Tibial artery (tissue), 4 donors: ENCODE measurements at regions not wholly inside any gene's neighbourhood (a gene's known extent, or its start where the extent isn't known, plus 50 kb on each side); places are given as distances from the start of the nearest gene placed in this dataset.

Experiments
- DNase-seq, 2 donors: peaks; one replicate each; pipeline ENCODE4 v3.0.0-alpha.2; 2019
- H3K27ac ChIP-seq, 2 donors: fragments of 200-600 bp; sonication (generic) in 1 of 2; 1 replicate in 1 of 2; 2 replicates in 1 of 2; pipeline ENCODE4 v1.5.1; 2018 to 2019; ENCODE audit warnings: mild to moderate bottlenecking in 1 of 2
- H3K27me3 ChIP-seq, 2 donors: fragments of 200-600 bp; sonication (generic) in 1 of 2; one replicate each; pipeline versions ENCODE4 v1.5.1 to v1.6.0; 2016 to 2019
- H3K36me3 ChIP-seq, 3 donors: fragments of 200-600 bp; sonication (generic) in 2 of 3; one replicate each; pipeline ENCODE4 v1.5.1; 2016 to 2019; ENCODE audit warnings: mild to moderate bottlenecking in 2 of 3
- H3K4me1 ChIP-seq, 4 donors: fragments of 200-600 bp; sonication (generic) in 2 of 4; 1 replicate in 3 of 4; 2 replicates in 1 of 4; pipeline ENCODE4 v1.5.1; 2016 to 2019
- H3K4me3 ChIP-seq, 2 donors: fragments of 200-600 bp; sonication (generic) in 1 of 2; 1 replicate in 1 of 2; 2 replicates in 1 of 2; pipeline ENCODE4 v1.5.1; 2018 to 2019; ENCODE audit warnings: mild to moderate bottlenecking in 2 of 2
- H3K9me3 ChIP-seq, 3 donors: fragments of 200-600 bp; sonication (generic) in 1 of 3; one replicate each; pipeline ENCODE4 v1.5.1; 2016 to 2019
- intact Hi-C: fragments of 100-400 bp; cut with DNase I; formaldehyde crosslinking; loops from one replicate; pipeline ENCODE4 v1.15.0; 2023; ENCODE audit warnings: low total_unique reads
- TF ChIP-seq, protein P1 (sequence below), 2 experiments: fragments of 200-600 bp in 1 of 2; fragments of 450-650 bp in 1 of 2; IDR thresholded peaks; one replicate each; pipeline ENCODE4 v1.5.1; 2017 to 2019; ENCODE audit warnings: antibody characterized with exemption in 2 of 2, mild to moderate bottlenecking in 1 of 2, moderate library complexity in 1 of 2

- H3K4me3 ChIP-seq, result no peak overlapping the region
- H3K36me3 ChIP-seq, result no peaks in the 10 kb centered on the region
- DNase-seq, result no peak
- intact Hi-C loops, result no loop called here
- TF ChIP-seq, protein P1, sequence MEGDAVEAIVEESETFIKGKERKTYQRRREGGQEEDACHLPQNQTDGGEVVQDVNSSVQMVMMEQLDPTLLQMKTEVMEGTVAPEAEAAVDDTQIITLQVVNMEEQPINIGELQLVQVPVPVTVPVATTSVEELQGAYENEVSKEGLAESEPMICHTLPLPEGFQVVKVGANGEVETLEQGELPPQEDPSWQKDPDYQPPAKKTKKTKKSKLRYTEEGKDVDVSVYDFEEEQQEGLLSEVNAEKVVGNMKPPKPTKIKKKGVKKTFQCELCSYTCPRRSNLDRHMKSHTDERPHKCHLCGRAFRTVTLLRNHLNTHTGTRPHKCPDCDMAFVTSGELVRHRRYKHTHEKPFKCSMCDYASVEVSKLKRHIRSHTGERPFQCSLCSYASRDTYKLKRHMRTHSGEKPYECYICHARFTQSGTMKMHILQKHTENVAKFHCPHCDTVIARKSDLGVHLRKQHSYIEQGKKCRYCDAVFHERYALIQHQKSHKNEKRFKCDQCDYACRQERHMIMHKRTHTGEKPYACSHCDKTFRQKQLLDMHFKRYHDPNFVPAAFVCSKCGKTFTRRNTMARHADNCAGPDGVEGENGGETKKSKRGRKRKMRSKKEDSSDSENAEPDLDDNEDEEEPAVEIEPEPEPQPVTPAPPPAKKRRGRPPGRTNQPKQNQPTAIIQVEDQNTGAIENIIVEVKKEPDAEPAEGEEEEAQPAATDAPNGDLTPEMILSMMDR (IDR thresholded peaks at IDR 0.05), result no peak
- H3K4me1 ChIP-seq, result no peaks in the 10 kb centered on the region
- no peaks in the 10 kb centered on the region for H3K9me3 ChIP-seq
- H3K27me3 ChIP-seq, result peaks cover 0 to 6% of the 10 kb centered on the region in 2 donors
- H3K27ac ChIP-seq, result no peak overlapping the region
Observed at GRCh38 chr1:213678348-213678747, 309.4 kb upstream of the PROX1 start.

GRCh38 chr1:213678753-213679152, 309.0 kb upstream of the PROX1 start:
- H3K4me3 ChIP-seq, result no peak overlapping the region
- no peak for DNase-seq
- no peak overlapping the region for H3K27ac ChIP-seq
- no peaks in the 10 kb centered on the region for H3K36me3 ChIP-seq
- H3K4me1 ChIP-seq, result no peaks in the 10 kb centered on the region
- H3K27me3 ChIP-seq, result peaks cover 0 to 6% of the 10 kb centered on the region in 2 donors
- H3K9me3 ChIP-seq, result no peaks in the 10 kb centered on the region
- TF ChIP-seq, protein P1 (IDR thresholded peaks at IDR 0.05), result no peak
- intact Hi-C loops, result no loop called here

DNA sequence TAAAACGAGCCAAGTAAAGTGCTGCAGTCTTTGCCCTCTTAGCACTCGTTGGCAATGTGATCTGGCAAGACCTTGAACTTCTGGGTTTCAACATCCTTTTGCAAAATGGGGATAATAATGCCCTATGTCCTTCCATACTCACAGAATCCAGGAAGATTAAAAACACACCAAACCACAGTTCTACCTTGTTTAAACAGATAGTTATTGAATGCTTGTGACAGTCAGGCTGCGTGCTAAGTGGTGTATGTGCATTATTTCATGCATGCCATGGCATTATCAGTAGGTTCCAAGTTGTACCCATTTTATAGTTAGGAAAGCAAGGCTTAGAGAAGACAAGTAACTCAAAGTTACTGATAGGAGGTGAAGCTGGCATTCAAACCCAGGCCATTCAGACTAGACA, 308.6 kb upstream of the PROX1 start:
- Histone ChIP-seq H3K27me3 (peaks cover 0 to 6% of the 10 kb centered on the region in 2 donors), H3K27ac (no peak overlapping the region), H3K36me3 (no peaks in the 10 kb centered on the region), H3K4me1 (no peaks in the 10 kb centered on the region), H3K9me3 (no peaks in the 10 kb centered on the region), H3K4me3 (no peak overlapping the region)
- intact Hi-C loops, result no loop called here
- TF ChIP-seq, protein P1 (IDR thresholded peaks at IDR 0.05), result no peak
- DNase-seq, result no peak

DNA sequence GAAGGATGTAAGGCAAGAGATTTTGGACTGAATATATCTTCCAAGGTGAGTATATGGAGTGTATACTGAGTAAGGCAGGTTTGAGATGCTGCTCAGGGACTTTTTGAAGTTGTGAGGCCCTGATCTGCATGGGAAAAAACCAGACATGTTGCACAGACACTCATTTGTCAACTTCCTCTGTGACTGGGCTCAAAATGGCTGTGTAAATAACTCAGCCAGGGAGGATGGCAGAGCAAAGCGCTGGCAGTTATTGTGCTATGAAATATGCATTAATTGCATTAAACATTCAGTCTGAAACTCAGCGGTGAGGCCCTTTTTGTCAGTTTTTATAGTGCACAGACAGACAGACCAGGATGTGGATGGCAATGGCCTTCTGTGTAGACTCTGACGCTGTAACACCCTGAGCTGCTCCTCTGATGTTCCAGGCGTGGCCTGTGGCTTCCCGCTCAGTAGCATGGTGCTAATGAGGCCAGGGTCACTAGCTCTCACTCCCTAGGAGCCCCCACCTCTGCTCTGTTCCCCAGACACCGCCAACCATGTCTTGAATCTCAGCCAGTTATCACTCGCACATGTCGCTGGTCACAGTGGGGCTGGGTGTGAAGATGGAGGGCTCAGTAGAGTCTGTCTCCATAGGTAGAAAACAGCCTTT, 307.0 kb upstream of the PROX1 start:
- no peak for DNase-seq
- Histone ChIP-seq H3K27me3 (peaks cover 0 to 6% of the 10 kb centered on the region in 2 donors), H3K9me3 (no peaks in the 10 kb centered on the region), H3K36me3 (no peaks in the 10 kb centered on the region), H3K4me1 (no peaks in the 10 kb centered on the region), H3K27ac (no peak overlapping the region), H3K4me3 (no peak overlapping the region)
- intact Hi-C loops, result no loop called here
- TF ChIP-seq, protein P1 (IDR thresholded peaks at IDR 0.05), result no peak

- no peaks in the 10 kb centered on the region for H3K36me3 ChIP-seq
- H3K4me3 ChIP-seq, result no peak overlapping the region
- intact Hi-C loops, result no loop called here
- DNase-seq, result no peak
- peaks cover 0 to 2% of the 10 kb centered on the region in 2 donors for H3K27me3 ChIP-seq
- no peaks in the 10 kb centered on the region for H3K4me1 ChIP-seq
- no peaks in the 10 kb centered on the region for H3K9me3 ChIP-seq
- no peak overlapping the region for H3K27ac ChIP-seq
- TF ChIP-seq, protein P1 (IDR thresholded peaks at IDR 0.05), result no peak
Observed at GRCh38 chr1:213681788-213682340, 305.9 kb upstream of the PROX1 start.
